NCI-H2227 (cell line): ENCODE measurements at regions not wholly inside any gene's neighbourhood (a gene's known extent, or its start where the extent isn't known, plus 50 kb on each side); places are given as distances from the start of the nearest gene placed in this dataset.
"Not testable (repeated sequence)": the region's sequence is repeated elsewhere in the genome, so short reads cannot be mapped to it uniquely, and the experiment has no call there.

Experiments
- DNase-seq: peaks from one replicate; lab custom pipeline; 2025; ENCODE audit not compliant: unreplicated experiment; lab: John Stamatoyannopoulos, UW

GRCh38 chr5:29023541-29023940 lies 1985.2 kb upstream of the CDH9 start:
- DNase-seq, result no peak

- no peak for DNase-seq
These were observed 1979.1 kb upstream of the CDH9 start for GRCh38 chr5:29017501-29017900.

- DNase-seq, result no peak
These were observed 1977.7 kb upstream of the CDH9 start for GRCh38 chr5:29016067-29016466.

GRCh38 chr5:29015523-29015922 lies 1977.1 kb upstream of the CDH9 start:
- no peak for DNase-seq

GRCh38 chr5:29005386-29005785 lies 1967.0 kb upstream of the CDH9 start:
- no peak for DNase-seq

GRCh38 chr5:29002481-29002880 lies 1964.1 kb upstream of the CDH9 start:
- no peak for DNase-seq

- no peak for DNase-seq
These were observed 1963.3 kb upstream of the CDH9 start for GRCh38 chr5:29001666-29002065.

GRCh38 chr5:28984639-28985038 lies 1946.3 kb upstream of the CDH9 start:
- no peak for DNase-seq

- DNase-seq, result no peak
These were observed 1937.1 kb upstream of the CDH9 start for GRCh38 chr5:28975508-28975907.

GRCh38 chr5:28967848-28968247 lies 1929.5 kb upstream of the CDH9 start:
- no peak for DNase-seq

- DNase-seq, result no peak
These were observed 1923.4 kb upstream of the CDH9 start for GRCh38 chr5:28961816-28962215.

- DNase-seq, result no peak
These were observed 1920.2 kb upstream of the CDH9 start for GRCh38 chr5:28958581-28958980.

- DNase-seq, result no peak
These were observed 1919.1 kb upstream of the CDH9 start for GRCh38 chr5:28957450-28957849.

- DNase-seq, result no peak
These were observed 1915.7 kb upstream of the CDH9 start for GRCh38 chr5:28954074-28954473.

GRCh38 chr5:28947865-28948264 lies 1909.5 kb upstream of the CDH9 start:
- DNase-seq, result no peak

- no peak for DNase-seq
These were observed 1907.5 kb upstream of the CDH9 start for GRCh38 chr5:28945859-28946258.

- DNase-seq, result not testable (repeated sequence)
These were observed 1891.0 kb upstream of the CDH9 start for GRCh38 chr5:28929366-28929765.

- DNase-seq, result not testable (repeated sequence)
These were observed 1890.0 kb upstream of the CDH9 start for GRCh38 chr5:28928327-28928790.

- DNase-seq, result no peak
These were observed 1889.4 kb upstream of the CDH9 start for GRCh38 chr5:28927559-28928326.

GRCh38 chr5:28926422-28926821 lies 1888.0 kb upstream of the CDH9 start:
- DNase-seq, result no peak

- DNase-seq, result no peak
These were observed 1879.2 kb upstream of the CDH9 start for GRCh38 chr5:28917631-28918030.

- DNase-seq, result no peak
These were observed 1875.9 kb upstream of the CDH9 start for GRCh38 chr5:28914297-28914696.

- DNase-seq, result no peak
These were observed 1865.3 kb upstream of the CDH9 start for GRCh38 chr5:28903643-28904042.
